Activated CD4-positive, alpha-beta T cell treated with anti-CD3 and anti-CD28 coated beads, Interleukin-2, amount 50 U/mL, for 1 hour (primary cell): ENCODE measurements at regions not wholly inside any gene's neighbourhood (a gene's known extent, or its start where the extent isn't known, plus 50 kb on each side); places are given as distances from the start of the nearest gene placed in this dataset.
"Not testable (repeated sequence)": the region's sequence is repeated elsewhere in the genome, so short reads cannot be mapped to it uniquely, and the experiment has no call there.

Source experiments
- DNase-seq: peaks from one replicate; pipeline ENCODE4 v3.0.0-alpha.2; 2020

- no peak for DNase-seq
Observed at GRCh38 chr3:110413807-110414748, 657.5 kb upstream of the NECTIN3 start.

DNA sequence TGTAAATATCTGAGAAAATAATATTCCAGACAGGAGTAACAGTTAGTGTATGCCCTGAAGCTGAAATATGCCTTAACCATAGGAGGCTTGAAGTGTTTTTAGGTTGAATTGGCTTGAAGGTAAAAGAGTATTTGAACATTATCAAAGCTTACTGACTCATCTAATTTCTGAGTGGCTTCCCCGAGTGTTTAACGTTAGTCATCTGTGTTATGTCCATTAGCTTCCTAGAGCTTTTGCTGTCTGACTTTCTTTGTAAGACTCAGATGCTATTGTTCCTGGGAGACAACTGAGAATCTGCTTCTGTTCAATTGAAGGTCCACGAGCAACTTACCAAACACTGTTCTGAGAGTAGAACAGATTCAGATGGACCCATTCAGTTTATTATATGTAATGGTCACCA lies 656.8 kb upstream of the NECTIN3 start:
- DNase-seq = no peak

DNA sequence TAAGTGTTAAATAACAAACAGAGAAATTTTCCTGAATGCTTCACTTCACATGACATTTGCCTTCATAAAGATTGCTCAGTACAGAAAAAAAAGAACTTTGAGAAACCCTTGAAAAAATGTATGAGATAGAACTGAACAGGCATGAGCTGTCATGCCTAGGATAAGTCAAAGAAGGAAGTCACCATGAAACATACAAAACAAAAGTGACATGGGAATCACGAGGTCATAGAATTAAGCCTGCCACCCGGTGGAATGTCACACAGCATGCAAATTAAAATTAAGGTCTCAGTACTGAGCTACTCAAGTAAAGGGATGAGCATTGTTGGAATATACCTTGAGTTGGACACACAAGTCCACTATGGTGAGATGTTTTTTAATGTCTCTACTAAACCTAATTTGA lies 652.5 kb upstream of the NECTIN3 start:
- DNase-seq = no peak

- no peak for DNase-seq
Observed at GRCh38 chr3:110419601-110420000, 652.0 kb upstream of the NECTIN3 start.

GRCh38 chr3:110420158-110420641 lies 651.4 kb upstream of the NECTIN3 start:
- DNase-seq = no peak

- no peak for DNase-seq
Observed at GRCh38 chr3:110423276-110423675, 648.3 kb upstream of the NECTIN3 start.

DNA sequence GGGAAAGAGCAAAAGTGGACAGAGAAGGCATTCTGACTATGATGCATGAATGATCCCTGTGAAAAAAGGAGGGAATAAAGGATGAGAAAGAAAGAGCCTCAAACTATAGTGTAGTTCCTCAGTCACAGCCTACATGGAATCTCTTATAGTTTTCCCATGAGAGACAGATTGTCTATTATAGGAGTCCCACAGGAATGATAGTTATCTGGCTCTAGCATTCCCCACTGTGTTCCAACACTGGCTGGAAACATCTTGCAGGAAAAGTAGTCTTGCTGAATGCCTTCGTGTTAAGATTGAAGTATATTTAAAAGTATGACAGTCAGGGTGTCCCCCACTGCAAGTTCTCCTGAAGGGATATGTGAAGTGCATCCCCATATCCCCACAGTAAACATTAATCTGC lies 641.5 kb upstream of the NECTIN3 start:
- no peak for DNase-seq

DNA sequence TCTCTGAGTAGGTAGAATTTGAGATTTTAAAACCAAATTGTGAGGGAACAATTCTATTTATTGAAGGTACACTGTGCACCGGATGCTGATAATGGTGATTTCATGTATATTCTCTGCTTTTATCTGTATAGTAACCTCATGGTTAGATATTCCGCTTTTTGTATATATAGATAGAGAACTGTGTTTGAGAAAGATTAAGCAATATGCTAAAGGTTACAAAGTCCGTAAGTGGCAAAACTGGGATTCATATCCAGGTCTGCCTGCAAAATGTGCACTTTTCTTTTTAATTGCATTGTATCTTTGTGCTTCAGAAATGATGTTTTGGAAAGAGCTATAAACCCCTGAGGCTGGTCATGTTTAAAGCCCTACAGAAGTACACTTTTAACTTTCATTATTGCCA lies 635.4 kb upstream of the NECTIN3 start:
- DNase-seq = no peak

GRCh38 chr3:110440066-110440653 lies 631.5 kb upstream of the NECTIN3 start:
- DNase-seq = not testable (repeated sequence)

DNA sequence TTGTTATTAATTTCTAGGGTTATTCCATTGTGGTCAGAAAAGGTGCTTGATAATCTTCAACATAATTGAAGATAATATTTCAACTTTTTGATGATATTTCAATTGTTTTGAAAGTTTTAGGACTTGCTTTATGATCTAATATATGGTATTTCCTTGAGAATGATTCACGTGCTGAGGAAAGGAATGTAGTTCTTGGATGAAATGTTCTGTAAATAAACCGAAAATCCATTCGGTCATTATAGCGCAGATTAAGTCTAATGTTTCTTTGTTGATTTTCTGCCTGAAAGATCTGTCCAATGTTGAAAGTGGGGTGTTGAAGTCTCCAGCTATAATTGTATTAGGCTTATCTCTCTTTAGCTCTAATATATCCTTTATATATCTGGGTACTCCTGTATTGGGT lies 617.5 kb upstream of the NECTIN3 start:
- DNase-seq = no peak

DNA sequence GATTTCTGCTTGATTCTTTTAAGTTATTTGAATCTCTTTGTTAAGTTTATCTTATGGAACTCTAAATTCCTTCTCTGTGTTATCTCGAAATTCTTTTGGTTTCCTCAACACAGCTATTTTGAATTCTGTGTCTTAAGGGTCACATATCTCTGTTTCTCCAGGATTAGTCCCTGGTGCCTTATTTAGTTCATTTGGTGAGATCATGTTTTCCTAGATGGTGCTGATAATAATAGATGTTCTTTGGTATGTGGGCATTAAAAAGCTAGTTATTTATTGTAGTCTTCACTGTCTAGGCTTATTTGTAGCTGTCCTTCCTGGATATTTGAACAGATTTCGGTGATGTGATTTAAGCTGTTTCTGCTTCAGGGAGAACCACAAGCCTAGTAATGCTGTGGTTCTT lies 615.6 kb upstream of the NECTIN3 start:
- no peak for DNase-seq

DNA sequence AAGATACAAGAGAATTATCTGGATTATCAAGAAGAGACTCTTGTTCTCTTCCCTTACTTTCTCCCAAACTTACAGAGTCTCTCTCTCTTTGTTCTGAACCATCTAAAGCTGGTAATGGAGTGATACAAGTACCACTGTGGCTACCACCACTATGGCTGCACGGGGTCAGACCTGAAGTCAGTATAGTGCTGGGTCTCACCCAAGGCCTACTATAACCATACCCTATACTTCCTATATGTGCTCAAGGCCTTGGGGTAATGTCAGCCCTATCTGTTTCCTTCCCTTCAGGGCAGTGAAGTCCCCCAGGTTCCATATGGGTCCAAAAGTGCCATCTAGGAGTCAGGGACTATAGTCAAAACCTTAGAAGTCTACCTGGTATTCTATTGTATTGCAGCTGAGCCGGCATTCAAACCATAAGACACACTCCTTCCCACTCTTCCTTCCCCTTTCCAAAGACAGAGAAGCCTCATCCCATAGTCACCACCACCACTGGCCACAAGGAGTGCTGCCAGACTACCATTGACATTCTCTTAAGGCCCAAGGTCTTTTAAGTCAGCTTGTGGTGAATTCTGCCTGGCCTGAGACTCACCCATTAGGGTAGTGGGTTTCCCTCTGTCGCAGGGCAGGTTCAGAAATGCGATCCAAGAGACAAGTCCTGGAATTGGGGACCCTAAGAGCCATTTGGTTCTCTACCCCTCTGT lies 615.0 kb upstream of the NECTIN3 start:
- no peak for DNase-seq

- no peak for DNase-seq
Observed at GRCh38 chr3:110457508-110457907, 614.1 kb upstream of the NECTIN3 start.

- no peak for DNase-seq
Observed at GRCh38 chr3:110459021-110459420, 612.6 kb upstream of the NECTIN3 start.

DNA sequence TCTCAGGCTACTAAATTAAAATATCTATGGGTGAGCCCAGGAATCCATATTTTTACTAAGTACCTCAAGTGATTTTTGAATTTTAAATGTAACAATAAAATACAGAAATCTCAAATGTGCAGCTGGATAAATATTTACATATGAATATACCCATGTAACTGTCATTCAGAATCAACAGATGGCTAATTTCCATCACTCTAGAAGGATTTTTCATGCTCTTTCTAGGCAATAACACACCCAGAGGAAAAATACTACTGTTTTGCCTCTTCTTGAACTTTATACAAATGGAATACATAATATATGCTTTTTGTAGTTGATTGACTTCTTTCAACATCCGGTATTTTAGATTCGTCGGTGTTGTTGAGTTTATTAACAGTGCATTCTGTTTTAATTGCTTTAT lies 601.3 kb upstream of the NECTIN3 start:
- no peak for DNase-seq

- no peak for DNase-seq
Observed at GRCh38 chr3:110473405-110473804, 598.2 kb upstream of the NECTIN3 start.

GRCh38 chr3:110474397-110474796 lies 597.2 kb upstream of the NECTIN3 start:
- no peak for DNase-seq

DNA sequence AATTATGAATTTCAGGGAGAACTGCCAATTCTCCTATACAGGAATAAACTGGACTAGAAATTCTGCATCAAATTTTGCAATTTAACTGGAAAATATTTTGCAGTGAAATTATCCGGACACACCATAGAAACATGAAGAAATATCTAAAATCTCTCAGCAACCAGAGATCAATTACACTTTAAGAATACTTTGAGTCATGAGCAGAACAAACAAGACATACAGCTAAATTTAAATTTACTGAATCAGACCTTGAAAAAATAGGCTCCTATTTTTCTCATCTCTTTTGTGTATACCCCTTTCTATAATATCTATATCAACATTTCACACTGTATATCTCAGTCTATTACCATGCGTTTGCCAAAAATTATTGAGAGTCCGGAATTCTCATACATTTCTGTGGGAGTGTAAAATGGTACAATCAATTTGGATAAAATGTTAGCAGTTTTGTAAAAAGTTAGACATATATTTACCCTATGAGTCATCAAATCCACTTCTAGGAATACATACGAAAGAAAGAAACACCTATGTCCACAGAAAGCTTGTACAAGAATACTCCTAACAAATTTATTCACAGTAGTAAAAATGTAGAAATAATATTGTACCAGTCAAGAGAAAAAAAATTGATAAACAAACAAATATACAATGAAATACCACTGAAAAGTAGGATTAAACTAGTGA lies 593.1 kb upstream of the NECTIN3 start:
- DNase-seq = no peak

GRCh38 chr3:110479731-110480130 lies 591.9 kb upstream of the NECTIN3 start:
- DNase-seq = no peak

DNA sequence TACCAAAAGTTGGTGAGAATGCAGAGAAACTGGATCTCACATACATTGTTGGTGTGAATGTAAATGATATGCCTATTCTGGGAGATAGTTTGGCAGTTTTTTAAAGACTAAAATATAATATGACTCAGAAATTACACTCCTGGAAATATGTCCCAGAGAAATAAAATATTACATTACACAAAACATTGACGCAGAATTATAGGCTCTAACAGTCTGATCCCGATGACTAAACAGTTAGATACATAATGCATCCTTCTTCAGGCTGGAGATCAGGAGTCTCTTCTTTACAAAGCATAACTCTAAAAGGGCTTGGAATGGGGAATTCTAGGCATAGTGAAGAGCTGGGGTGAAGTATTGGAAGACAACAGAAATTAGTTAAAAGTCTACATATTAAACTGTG lies 586.2 kb upstream of the NECTIN3 start:
- no peak for DNase-seq

GRCh38 chr3:110487840-110488239 lies 583.8 kb upstream of the NECTIN3 start:
- no peak for DNase-seq

GRCh38 chr3:110491413-110491812 lies 580.2 kb upstream of the NECTIN3 start:
- no peak for DNase-seq

- DNase-seq = no peak
Observed at GRCh38 chr3:110492876-110493275, 578.7 kb upstream of the NECTIN3 start.
